Activated CD8-positive, alpha-beta memory T cell treated with anti-CD3 and anti-CD28 coated beads, Interleukin-2, amount 50 U/mL, for 24 hours (primary cell): ENCODE measurements at regions not wholly inside any gene's neighbourhood (a gene's known extent, or its start where the extent isn't known, plus 50 kb on each side); places are given as distances from the start of the nearest gene placed in this dataset.
"Not testable (repeated sequence)": the region's sequence is repeated elsewhere in the genome, so short reads cannot be mapped to it uniquely, and the experiment has no call there.

ENCODE experiments used
- DNase-seq: peaks from one replicate; pipeline ENCODE4 v3.0.0-alpha.2; 2020; ENCODE audit errors: extremely low read depth

GRCh38 chr5:154702477-154702876 is 52.7 kb upstream of the LARP1 start:
- no peak for DNase-seq

- DNase-seq: not testable (repeated sequence)
Measured at GRCh38 chr5:154701725-154702124, 53.5 kb upstream of the LARP1 start.

DNA sequence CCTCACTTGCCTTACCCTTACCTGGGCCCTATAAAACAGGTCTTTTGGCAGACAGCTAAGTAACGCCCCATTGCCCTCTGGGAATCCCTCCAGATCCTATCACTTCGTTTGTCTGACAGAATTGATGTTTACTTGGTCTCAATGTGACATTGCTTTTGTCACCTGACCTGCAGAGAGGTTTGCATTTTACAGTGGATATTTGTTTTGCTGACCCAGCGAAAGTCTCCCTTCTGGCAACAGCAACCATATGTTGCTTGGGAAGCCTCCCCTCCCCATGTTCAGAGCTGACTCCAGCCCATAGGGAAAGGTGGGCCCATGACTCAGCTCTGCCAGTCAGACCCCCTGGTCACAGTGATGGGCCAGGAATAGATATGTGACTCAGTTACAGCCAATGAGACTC is 54.0 kb upstream of the LARP1 start:
- DNase-seq: no peak

DNA sequence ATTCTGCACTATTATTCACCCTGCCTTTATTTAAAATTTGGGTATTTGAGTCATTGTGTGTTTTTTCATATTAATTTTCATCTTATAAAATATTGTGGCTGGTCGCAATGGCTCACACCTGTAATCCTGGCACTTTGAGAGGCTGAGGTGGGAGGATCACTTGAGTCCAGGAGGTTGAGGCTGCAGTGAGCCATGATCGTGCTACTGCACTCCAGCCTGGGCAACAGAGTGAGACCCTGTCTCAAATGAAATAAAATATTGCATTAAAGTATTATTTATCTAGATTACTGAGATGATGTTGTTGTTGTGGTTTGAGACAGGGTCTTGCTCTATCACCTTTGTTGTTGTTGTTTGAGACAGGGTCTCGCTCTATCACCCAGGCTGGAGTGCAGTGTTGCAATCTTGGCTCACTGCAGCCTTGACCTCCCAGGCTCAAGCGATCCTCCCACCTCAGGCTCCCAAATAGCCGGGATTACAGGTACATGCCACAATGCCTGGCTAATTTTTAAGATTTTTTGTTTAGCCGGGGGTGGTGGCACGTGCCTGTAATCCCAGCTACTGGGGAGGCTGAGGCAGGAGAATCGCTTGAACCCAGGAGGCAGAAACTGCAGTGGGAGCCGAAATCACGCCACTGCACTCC is 54.8 kb upstream of the LARP1 start:
- not testable (repeated sequence) for DNase-seq

DNA sequence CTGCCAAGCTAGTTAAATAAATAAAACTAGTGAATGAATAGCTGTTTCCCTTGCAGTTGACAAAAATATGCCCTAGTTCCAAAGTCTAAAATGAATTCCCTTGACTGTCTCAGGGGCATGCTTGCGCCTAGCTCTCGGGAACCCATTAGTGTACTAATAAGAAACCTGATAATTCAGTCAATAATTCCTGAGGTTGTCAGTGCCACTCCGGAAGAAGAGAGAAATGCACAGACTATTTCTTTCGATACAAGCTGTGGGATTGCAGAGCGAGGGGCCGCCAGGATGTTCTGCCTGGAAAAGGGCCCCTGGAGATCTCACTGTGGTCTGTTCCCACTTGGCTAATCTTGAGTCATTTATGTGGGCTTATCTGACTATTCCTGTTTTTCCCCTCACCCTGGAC is 56.4 kb upstream of the LARP1 start:
- DNase-seq: no peak

DNA sequence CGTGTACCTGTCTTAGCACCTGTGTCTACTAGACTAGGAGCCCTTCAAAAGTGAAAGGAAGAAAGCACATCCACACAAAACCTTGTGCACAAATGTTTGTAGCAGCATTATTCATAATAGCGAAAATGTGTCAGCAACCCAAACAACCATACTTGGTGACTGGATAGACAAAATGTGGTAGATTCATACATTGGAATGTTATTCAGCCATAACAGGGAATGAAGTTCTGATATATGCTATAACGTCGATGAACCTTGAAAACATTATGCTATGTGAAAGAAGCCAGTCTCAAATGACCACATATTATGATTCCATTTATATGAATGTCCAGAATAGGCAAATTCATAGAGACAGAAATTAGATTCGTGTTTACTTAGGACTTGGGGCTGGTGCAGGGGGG is 57.8 kb upstream of the LARP1 start:
- no peak for DNase-seq

- DNase-seq: no peak
Measured at GRCh38 chr5:154696891-154697290, 58.3 kb upstream of the LARP1 start.

DNA sequence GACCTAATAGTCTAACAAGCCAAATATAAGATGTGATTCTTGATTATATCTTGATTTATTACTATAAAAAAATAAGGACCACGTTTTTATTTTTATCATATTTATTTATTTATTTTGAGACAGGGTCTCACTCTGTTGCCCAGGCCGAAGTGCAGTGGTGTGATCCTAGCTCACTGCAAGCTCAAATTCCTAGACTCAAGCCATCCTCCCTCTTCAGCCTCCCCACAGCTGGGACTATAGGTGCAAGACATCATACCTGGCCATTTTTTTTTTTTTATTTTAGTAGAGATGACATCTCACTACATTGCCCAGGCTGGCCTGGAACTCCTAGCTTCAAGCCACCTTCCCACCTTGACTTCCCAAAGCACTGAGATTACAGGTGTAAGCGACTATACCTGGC is 61.0 kb upstream of the LARP1 start:
- DNase-seq: no peak

GRCh38 chr5:154690488-154690887 is 64.7 kb upstream of the LARP1 start:
- DNase-seq: no peak

- no peak for DNase-seq
Measured at GRCh38 chr5:154686490-154686889, 68.7 kb upstream of the LARP1 start.

DNA sequence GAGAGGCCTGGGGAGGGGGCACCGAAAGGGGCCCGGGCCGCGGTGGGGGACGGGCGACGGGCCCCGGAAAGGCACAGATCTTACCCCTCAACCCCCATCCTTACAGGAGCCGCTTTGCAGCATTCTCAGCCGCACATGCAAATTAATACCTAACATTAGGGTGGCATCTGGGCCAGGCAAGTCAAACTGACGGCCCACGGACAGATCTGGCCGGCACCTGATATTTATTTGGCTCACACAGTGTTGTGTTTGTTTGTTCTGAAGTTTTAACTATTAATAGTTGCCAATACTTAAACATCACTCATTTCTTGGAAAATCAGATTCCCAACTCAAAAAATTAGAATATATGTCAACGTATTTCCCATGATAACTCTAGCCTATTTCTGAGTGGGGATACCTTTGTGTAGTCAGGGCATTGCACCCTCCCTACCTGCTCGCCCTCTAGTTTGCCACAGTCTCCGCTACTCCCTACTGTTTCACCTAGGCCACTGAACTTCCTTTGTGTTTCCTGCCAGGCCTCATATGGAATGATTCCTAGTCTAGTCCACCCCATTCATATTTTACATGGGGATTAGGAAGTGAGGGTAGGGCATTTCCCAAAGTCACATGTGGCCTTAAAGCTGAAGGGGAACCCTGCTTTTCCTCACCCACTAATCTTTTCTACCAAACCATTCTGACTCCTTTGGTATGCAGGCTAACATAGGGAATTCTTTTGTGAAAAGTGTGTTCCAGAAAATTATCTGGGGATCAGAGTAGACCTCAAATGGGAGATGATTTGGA is 71.9 kb upstream of the LARP1 start:
- DNase-seq: no peak

DNA sequence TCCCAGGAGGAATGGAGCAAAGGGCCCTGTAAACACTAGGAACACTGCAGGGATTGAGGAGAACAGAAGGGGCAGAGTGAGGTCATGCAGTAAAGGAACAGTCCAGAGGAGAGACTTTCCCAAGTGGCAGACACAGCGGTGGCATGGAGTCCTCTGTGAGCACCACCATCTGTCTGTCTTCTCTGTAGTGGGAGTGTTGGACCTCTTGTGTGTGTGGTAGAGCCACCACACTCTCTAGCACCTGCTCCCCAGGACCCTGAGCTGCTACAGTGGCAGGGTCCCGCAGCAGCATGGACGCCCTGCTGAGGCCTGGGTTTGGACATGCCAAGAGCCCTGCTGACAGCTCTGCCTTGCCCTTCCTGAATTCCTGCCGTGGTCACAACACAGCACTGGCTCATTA is 75.7 kb upstream of the LARP1 start:
- DNase-seq: no peak

DNA sequence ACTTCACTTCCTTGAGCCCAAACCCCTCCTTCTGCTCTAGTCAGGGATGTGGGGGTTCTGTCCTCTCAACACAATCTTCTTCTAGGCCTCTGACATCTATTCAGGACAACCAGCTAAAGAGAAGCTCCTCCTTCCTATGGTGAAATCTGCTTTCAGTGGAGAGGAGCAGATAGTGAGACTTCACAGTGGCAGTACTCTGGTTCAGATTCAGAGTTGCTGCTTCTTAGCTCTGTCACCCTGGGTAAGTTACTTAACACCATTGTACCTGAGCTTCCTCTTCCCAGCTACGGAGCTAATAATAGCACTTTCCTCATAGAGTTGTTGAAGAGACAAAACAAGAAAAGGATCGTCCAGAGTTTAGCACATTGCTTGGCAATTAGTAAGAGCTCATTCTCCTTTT is 77.3 kb upstream of the LARP1 start:
- no peak for DNase-seq

DNA sequence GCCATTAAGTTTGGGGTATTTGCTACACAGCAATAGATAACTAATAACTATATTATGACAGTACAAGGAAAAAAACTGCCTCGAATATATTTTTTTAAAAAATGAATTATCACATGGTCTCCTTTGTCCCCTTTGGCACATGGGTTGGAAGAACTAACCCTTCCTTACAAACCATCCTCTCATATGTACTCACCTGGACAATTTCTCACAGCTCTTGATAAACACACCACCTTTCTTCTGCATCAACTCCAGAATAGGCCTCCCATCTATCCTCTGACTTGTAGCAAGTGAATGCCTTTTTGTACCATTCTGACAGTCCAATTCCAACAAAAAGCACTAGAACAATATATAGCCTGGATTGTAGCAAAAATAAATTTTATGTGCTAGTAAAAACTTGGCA is 78.7 kb upstream of the LARP1 start:
- no peak for DNase-seq

- no peak for DNase-seq
Measured at GRCh38 chr5:154674029-154674428, 81.1 kb upstream of the LARP1 start.

GRCh38 chr5:154673506-154673905 is 81.7 kb upstream of the LARP1 start:
- DNase-seq: no peak

GRCh38 chr5:154669913-154670312 is 85.3 kb upstream of the LARP1 start:
- not testable (repeated sequence) for DNase-seq

GRCh38 chr5:154669402-154669801 is 85.8 kb upstream of the LARP1 start:
- no peak for DNase-seq

GRCh38 chr5:154664869-154665268 is 90.3 kb upstream of the LARP1 start:
- DNase-seq: no peak

- no peak for DNase-seq
Measured at GRCh38 chr5:154663424-154663823, 91.8 kb upstream of the LARP1 start.

DNA sequence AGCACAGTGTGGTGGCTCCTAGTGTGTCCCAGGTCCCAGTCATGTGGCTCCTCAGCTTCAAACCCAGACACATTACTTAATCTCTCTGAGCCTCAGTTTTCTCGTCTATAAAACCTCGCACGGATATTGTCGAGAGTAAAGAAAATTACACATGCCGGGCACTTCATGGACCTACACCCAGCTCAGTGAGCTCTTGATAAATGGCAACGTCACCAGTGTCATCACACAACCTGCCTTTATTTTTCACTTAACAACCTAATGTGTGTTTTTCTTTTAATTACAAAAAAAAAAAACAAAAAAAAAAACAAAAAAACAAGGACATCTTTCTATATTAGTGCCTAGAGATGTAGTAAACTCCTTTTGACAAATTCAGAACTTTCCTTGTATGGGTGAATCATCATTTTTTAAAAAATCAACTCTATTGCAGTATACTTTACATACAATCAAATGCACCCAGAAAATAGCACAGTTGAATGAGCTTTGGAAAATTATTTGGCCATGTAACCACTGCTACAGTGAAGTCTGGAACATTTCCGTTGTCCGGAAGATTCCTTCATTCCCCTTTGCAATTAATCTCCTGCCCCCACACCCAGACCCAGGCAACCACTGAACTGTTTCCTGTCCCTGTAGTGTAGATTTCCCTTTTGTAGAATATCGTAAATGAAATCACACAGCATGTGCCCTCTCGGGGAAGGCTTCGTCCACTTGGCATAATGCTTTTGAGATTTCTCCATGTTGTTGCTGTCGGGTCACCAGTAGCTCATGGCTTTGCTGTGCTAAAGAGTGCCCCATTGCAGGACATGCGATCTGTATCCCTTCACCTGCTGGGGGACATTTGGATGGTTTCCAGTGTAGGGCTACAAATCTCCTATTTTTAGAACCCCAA is 100.4 kb upstream of the LARP1 start:
- DNase-seq: no peak

DNA sequence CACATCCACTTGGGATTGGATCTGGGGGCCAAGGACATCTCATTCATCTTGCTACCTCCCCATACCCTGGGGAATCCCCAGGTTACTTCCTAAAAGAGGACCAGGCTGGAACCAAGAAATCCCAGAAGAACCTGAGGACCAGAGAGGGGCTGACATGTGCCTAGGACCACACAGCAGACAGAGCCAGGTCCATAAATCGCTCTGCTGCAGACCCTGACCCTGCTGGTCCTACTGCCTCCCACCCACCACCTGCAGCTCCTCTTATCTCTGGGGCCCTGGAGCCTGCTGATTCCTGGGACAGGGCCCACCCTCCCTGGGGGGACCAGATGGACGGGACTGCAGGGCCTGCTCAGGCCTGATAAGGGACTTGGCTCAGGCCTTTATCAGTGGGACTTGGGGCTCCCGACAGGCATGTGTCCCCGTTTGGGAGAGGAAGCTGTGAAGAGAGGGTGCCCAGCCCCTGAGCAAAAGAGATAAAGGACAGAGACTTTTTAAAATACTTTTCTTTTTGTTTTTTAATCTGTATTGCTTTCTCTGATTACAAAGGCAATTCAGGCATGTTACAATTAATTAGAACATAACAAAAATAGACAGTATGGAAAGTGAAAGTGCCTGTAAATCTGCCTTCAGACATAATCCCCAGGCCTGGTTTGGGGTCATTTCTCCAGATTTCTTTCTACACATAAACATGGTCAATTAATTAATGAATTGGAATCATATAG is 101.3 kb upstream of the LARP1 start:
- DNase-seq: no peak
